HG02588 (cell line): ENCODE measurements at regions not wholly inside any gene's neighbourhood (a gene's known extent, or its start where the extent isn't known, plus 50 kb on each side); places are given as distances from the start of the nearest gene placed in this dataset.
"Not testable (repeated sequence)": the region's sequence is repeated elsewhere in the genome, so short reads cannot be mapped to it uniquely, and the experiment has no call there.

Experiments used
- ATAC-seq: cut with Tn5 transposase; IDR thresholded peaks from one replicate; pipeline ENCODE4 v1.9.1; 2021; ENCODE audit warnings: mild to moderate bottlenecking, moderate library complexity; ENCODE audit not compliant: unreplicated experiment

GRCh38 chr4:13761581-13761980, 134.1 kb upstream of the BOD1L1 start:
- ATAC-seq, result not testable (repeated sequence)

GRCh38 chr4:13762130-13762529, 134.6 kb upstream of the BOD1L1 start:
- ATAC-seq, result no peak

GRCh38 chr4:13763707-13764106, 136.2 kb upstream of the BOD1L1 start:
- ATAC-seq, result no peak

GRCh38 chr4:13765539-13765938, 138.0 kb upstream of the BOD1L1 start:
- no peak for ATAC-seq

- ATAC-seq, result no peak
Observed at GRCh38 chr4:13766761-13767540, 139.4 kb upstream of the BOD1L1 start.

- ATAC-seq, result no peak
Observed at GRCh38 chr4:13777341-13777740, 149.8 kb upstream of the BOD1L1 start.

GRCh38 chr4:13778367-13778766, 150.8 kb upstream of the BOD1L1 start:
- no peak for ATAC-seq

GRCh38 chr4:13782231-13782630, 154.7 kb upstream of the BOD1L1 start:
- no peak for ATAC-seq

GRCh38 chr4:13783800-13784411, 156.4 kb upstream of the BOD1L1 start:
- ATAC-seq, result no peak

GRCh38 chr4:13793020-13793710, 165.6 kb upstream of the BOD1L1 start:
- ATAC-seq, result no peak

- ATAC-seq, result no peak
Observed at GRCh38 chr4:13794819-13795565, 167.5 kb upstream of the BOD1L1 start.

- ATAC-seq, result no peak
Observed at GRCh38 chr4:13797061-13797460, 169.5 kb upstream of the BOD1L1 start.

- no peak for ATAC-seq
Observed at GRCh38 chr4:13815231-13815630, 187.7 kb upstream of the BOD1L1 start.

GRCh38 chr4:13816472-13816871, 188.9 kb upstream of the BOD1L1 start:
- no peak for ATAC-seq

- no peak for ATAC-seq
Observed at GRCh38 chr4:13821522-13821921, 194.0 kb upstream of the BOD1L1 start.

- not testable (repeated sequence) for ATAC-seq
Observed at GRCh38 chr4:13825822-13826221, 198.3 kb upstream of the BOD1L1 start.

GRCh38 chr4:13829457-13829856, 201.9 kb upstream of the BOD1L1 start:
- no peak for ATAC-seq

- no peak for ATAC-seq
Observed at GRCh38 chr4:13830449-13830848, 202.9 kb upstream of the BOD1L1 start.

- ATAC-seq, result no peak
Observed at GRCh38 chr4:13833171-13833804, 205.8 kb upstream of the BOD1L1 start.

- no peak for ATAC-seq
Observed at GRCh38 chr4:13836946-13837912, 209.7 kb upstream of the BOD1L1 start.
